Panc1 (cell line): ENCODE measurements at regions not wholly inside any gene's neighbourhood (a gene's known extent, or its start where the extent isn't known, plus 50 kb on each side); places are given as distances from the start of the nearest gene placed in this dataset.

Experiments used
- ATAC-seq: fragments of 200-7000 bp; cut with Tn5 transposase; 2 replicates; pipeline ENCODE4 v1.9.1; 2020; ENCODE audit warnings: mild to moderate bottlenecking, moderate library complexity
- BruUV-seq: library from RNA; stranded (reverse); fragments of 400-500 nt; replicated peaks from 2 replicates; lab custom pipeline; 2021; lab: Mats Ljungman, UMichigan
- CTCF ChIA-PET: fragments of 300-600 bp; sonication (Branson Sonifier 250); formaldehyde crosslinking; loops from one replicate; lab custom pipeline; 2022; ENCODE audit warnings: antibody characterized with exemption; lab: Charles Lee
- POLR2A ChIA-PET: fragments of 300-600 bp; sonication (Branson Sonifier 250); formaldehyde crosslinking; loops from one replicate; lab custom pipeline; 2022; ENCODE audit warnings: antibody characterized with exemption; lab: Charles Lee
- DNase-seq: peaks from one replicate; pipeline ENCODE4 v3.0.0-alpha.2; 2010; ENCODE audit warnings: low read depth, low spot score
- H3K27ac ChIP-seq: 2 replicates; pipeline ENCODE4 v1.5.1; 2011; ENCODE audit warnings: mild to moderate bottlenecking, low read length, inconsistent platforms
- H3K27me3 ChIP-seq: fragments of 200-500 bp; sonication (Bioruptor generic); 2 replicates; pipeline ENCODE4 v1.6.0; 2014; ENCODE audit warnings: low read length, inconsistent platforms; ENCODE audit not compliant: control insufficient read depth, insufficient read depth
- H3K36me3 ChIP-seq: fragments of 200-500 bp; sonication (Bioruptor generic); 2 replicates; pipeline ENCODE4 v1.5.1; 2014; ENCODE audit warnings: inconsistent platforms, mild to moderate bottlenecking, low read length, moderate library complexity; ENCODE audit not compliant: control insufficient read depth, insufficient read depth
- H3K4me1 ChIP-seq: 2 replicates; pipeline ENCODE4 v1.5.1; 2011; ENCODE audit warnings: inconsistent platforms, mild to moderate bottlenecking, low read length, moderate library complexity; ENCODE audit not compliant: control insufficient read depth, insufficient read depth
- H3K4me3 ChIP-seq, 2 experiments: 2 replicates each; pipeline ENCODE4 v1.5.1; 2011 to 2012; ENCODE audit warnings: low read depth in 2 of 2, low read length in 2 of 2, mild to moderate bottlenecking in 2 of 2, inconsistent platforms in 1 of 2, moderate library complexity in 1 of 2
- H3K9me3 ChIP-seq: fragments of 200-500 bp; sonication (Bioruptor generic); 2 replicates; pipeline ENCODE4 v1.5.1; 2014; ENCODE audit warnings: low read depth, mild to moderate bottlenecking, inconsistent platforms, low read length, moderate library complexity; ENCODE audit not compliant: control insufficient read depth, insufficient read depth
- CTCF ChIP-seq: fragments of 450-650 bp; IDR thresholded peaks from 2 replicates; pipeline ENCODE4 v1.5.1; 2017; ENCODE audit warnings: mild to moderate bottlenecking
- POLR2AphosphoS5 ChIP-seq: IDR thresholded peaks from 2 replicates; pipeline ENCODE4 v1.6.1; 2012; ENCODE audit warnings: mild to moderate bottlenecking, low read depth, low read length, moderate library complexity
- REST ChIP-seq, 2 experiments: IDR thresholded peaks; 2 replicates each; pipeline ENCODE4 v1.6.1; 2011 to 2012; ENCODE audit warnings: low read depth in 2 of 2, control low read depth in 1 of 2, low read length in 1 of 2, mild to moderate bottlenecking in 1 of 2, moderate library complexity in 1 of 2; ENCODE audit not compliant: insufficient read depth in 1 of 2
- SIN3A ChIP-seq: IDR thresholded peaks from 2 replicates; pipeline ENCODE4 v1.6.1; 2012; ENCODE audit warnings: low read depth, mild to moderate bottlenecking, low read length, moderate library complexity, borderline replicate concordance; ENCODE audit not compliant: insufficient read depth
- TCF7L2 ChIP-seq: IDR thresholded peaks from 2 replicates; pipeline ENCODE4 v1.6.1; 2011; ENCODE audit warnings: mild to moderate bottlenecking, low read depth, low read length, inconsistent platforms
- in situ Hi-C: cut with HindIII; loops from 2 replicates; pipeline ENCODE4 v1.10.0; 2016; ENCODE audit warnings: low sequenced_read_pairs, low pct_unique_long_range_greater_than_20kb
- intact Hi-C: fragments of 100-400 bp; cut with micrococcal nuclease; formaldehyde crosslinking; loops from one replicate; pipeline ENCODE4 v1.10.0; 2022; ENCODE audit not compliant: unreplicated experiment

- intact Hi-C loops: no loop called here
- ATAC-seq (no peak), DNase-seq (no peak)
- H3K4me3 ChIP-seq: no peak overlapping the region
- CTCF ChIA-PET: no interaction called here
- no peak overlapping the region for H3K27ac ChIP-seq
- BruUV-seq: no TSS peak
- H3K9me3 ChIP-seq: no peaks in the 10 kb centered on the region
- in situ Hi-C loops: no loop called here
- POLR2A ChIA-PET: no interaction called here
- H3K27me3 ChIP-seq: no peaks in the 10 kb centered on the region
- no peak for TF ChIP-seq CTCF
- TF ChIP-seq REST (IDR thresholded peaks at IDR 0.05; ENCODE audit: insufficient read depth in 1 of 2, low read depth in 2 of 2, low read length in 1 of 2): no peak
- no peak for TF ChIP-seq SIN3A
- H3K36me3 ChIP-seq: no peaks in the 10 kb centered on the region
- H3K4me1 ChIP-seq: no peaks in the 10 kb centered on the region
Measured at GRCh38 chr1:5594056-5594956, 397.9 kb downstream of the NPHP4 start.

GRCh38 chr1:5590717-5591116, 401.5 kb downstream of the NPHP4 start:
- ChIA-PET POLR2A (no interaction called here), CTCF (no interaction called here)
- H3K27ac ChIP-seq: no peak overlapping the region
- TF ChIP-seq SIN3A (no peak), REST (IDR thresholded peaks at IDR 0.05; ENCODE audit: insufficient read depth in 1 of 2, low read depth in 2 of 2, low read length in 1 of 2) (no peak), CTCF (no peak), POLR2AphosphoS5 (no peak), TCF7L2 (no peak)
- H3K9me3 ChIP-seq: no peaks in the 10 kb centered on the region
- no peak overlapping the region for H3K4me3 ChIP-seq
- no peaks in the 10 kb centered on the region for H3K4me1 ChIP-seq
- no peaks in the 10 kb centered on the region for H3K36me3 ChIP-seq
- DNase-seq (no peak), ATAC-seq (no peak)
- H3K27me3 ChIP-seq: no peaks in the 10 kb centered on the region
- no TSS peak for BruUV-seq
- in situ Hi-C loops: no loop called here
- intact Hi-C loops: no loop called here
